SK-N-SH (cell line): ENCODE measurements at regions not wholly inside any gene's neighbourhood (a gene's known extent, or its start where the extent isn't known, plus 50 kb on each side); places are given as distances from the start of the nearest gene placed in this dataset.

ENCODE experiments used
- EP300 ChIP-seq, 2 experiments: IDR thresholded peaks; 2 replicates each; pipeline versions ENCODE4 v1.4.0 to v1.6.1; 2012; ENCODE audit warnings: borderline replicate concordance in 1 of 2, low read depth in 1 of 2, low read length in 1 of 2
- JUND ChIP-seq: IDR thresholded peaks from 2 replicates; pipeline ENCODE4 v1.4.0; 2012
- POLR2AphosphoS5 ChIP-seq: IDR thresholded peaks from 2 replicates; pipeline ENCODE4 v1.6.1; 2012; ENCODE audit warnings: low read depth, low read length
- RAD21 ChIP-seq: IDR thresholded peaks from 2 replicates; pipeline ENCODE4 v1.6.1; 2012; ENCODE audit warnings: mild to moderate bottlenecking, low read length
- RFX5 ChIP-seq: IDR thresholded peaks from 2 replicates; pipeline ENCODE4 v1.6.1; 2012; ENCODE audit warnings: mild to moderate bottlenecking, improper control_type of control experiment, low read length
- SIN3A ChIP-seq: IDR thresholded peaks from 2 replicates; pipeline ENCODE4 v1.6.1; 2012; ENCODE audit warnings: low read depth, mild to moderate bottlenecking, low read length, moderate library complexity, borderline replicate concordance
- TAF1 ChIP-seq: IDR thresholded peaks from 2 replicates; pipeline ENCODE4 v1.6.1; 2012; ENCODE audit warnings: low read depth, mild to moderate bottlenecking, low read length, moderate library complexity, borderline replicate concordance
- YY1 ChIP-seq: IDR thresholded peaks from 2 replicates; pipeline ENCODE4 v1.4.0; 2012; ENCODE audit warnings: low read depth, mild to moderate bottlenecking
- TF ChIP-seq, protein P1 (sequence below): fragments of 200-600 bp; sonication (generic); IDR thresholded peaks from 2 replicates; pipeline ENCODE4 v1.6.1; 2017; ENCODE audit warnings: antibody characterized with exemption, mild to moderate bottlenecking, moderate library complexity
- TF ChIP-seq, protein P2 (sequence below): IDR thresholded peaks from 2 replicates; pipeline ENCODE4 v1.4.0; 2012; ENCODE audit warnings: low read depth, borderline replicate concordance

DNA sequence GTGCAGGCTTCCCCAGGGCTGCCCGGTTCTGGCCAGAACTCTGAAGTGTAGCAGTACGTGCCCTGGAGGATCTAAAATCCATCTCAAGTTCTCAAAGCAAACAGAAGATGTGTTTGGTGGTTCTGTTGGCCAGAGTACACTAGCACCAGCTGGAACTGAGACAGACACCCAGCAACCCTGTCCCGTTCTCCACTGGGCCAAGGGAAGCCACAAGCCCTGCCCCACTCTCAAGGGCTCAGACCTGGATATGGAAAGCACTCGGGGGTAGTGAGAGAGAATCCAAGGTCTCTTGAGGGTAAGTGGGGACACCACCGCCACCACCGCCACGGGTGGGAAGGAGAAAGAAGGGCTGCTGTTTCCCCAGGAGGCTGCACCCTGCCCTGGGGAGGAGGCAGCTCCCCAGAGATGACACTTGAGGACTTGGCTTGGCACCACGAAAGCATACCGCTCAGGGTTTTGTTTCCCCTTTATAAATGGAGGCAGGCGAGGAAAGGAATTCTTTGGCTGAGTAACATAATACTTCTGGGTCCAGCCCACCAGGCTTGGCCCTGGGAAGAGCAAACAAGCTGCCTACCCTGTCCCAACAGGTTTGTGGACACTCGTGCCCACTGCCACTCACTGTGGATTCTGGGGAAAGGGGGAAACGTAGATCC lies 56.1 kb upstream of the POU2AF1 start:
- TF ChIP-seq POLR2AphosphoS5 (no peak), JUND (no peak), SIN3A (no peak), RFX5 (no peak), TAF1 (no peak), EP300 (IDR thresholded peaks at IDR 0.05; ENCODE audit: borderline replicate concordance in 1 of 2, low read depth in 1 of 2, low read length in 1 of 2) (no peak), YY1 (no peak), RAD21 (no peak)
- TF ChIP-seq, protein P1, sequence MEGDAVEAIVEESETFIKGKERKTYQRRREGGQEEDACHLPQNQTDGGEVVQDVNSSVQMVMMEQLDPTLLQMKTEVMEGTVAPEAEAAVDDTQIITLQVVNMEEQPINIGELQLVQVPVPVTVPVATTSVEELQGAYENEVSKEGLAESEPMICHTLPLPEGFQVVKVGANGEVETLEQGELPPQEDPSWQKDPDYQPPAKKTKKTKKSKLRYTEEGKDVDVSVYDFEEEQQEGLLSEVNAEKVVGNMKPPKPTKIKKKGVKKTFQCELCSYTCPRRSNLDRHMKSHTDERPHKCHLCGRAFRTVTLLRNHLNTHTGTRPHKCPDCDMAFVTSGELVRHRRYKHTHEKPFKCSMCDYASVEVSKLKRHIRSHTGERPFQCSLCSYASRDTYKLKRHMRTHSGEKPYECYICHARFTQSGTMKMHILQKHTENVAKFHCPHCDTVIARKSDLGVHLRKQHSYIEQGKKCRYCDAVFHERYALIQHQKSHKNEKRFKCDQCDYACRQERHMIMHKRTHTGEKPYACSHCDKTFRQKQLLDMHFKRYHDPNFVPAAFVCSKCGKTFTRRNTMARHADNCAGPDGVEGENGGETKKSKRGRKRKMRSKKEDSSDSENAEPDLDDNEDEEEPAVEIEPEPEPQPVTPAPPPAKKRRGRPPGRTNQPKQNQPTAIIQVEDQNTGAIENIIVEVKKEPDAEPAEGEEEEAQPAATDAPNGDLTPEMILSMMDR, result no peak
- TF ChIP-seq, protein P2, sequence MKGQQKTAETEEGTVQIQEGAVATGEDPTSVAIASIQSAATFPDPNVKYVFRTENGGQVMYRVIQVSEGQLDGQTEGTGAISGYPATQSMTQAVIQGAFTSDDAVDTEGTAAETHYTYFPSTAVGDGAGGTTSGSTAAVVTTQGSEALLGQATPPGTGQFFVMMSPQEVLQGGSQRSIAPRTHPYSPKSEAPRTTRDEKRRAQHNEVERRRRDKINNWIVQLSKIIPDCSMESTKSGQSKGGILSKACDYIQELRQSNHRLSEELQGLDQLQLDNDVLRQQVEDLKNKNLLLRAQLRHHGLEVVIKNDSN, result no peak
